Cardiac fibroblast (primary cell): ENCODE measurements at regions not wholly inside any gene's neighbourhood (a gene's known extent, or its start where the extent isn't known, plus 50 kb on each side); places are given as distances from the start of the nearest gene placed in this dataset.

Source experiments
- DNase-seq, 2 donors: peaks; one replicate each; pipeline versions ENCODE4 v3.0.0 to v3.0.0-alpha.2; 2010; ENCODE audit warnings: low read depth in 2 of 2
- H3K4me3 ChIP-seq, 2 donors: replicated peaks in 1 of 2; 1 replicate in 1 of 2; 2 replicates in 1 of 2; pipeline ENCODE4 v1.5.1; 2011; ENCODE audit warnings: low read depth in 2 of 2, low read length in 2 of 2, mild to moderate bottlenecking in 2 of 2, moderate library complexity in 1 of 2
- CTCF ChIP-seq: IDR thresholded peaks from one replicate; pipeline ENCODE4 v1.5.1; 2011; ENCODE audit warnings: low read depth, mild to moderate bottlenecking, low read length, inconsistent platforms

- TF ChIP-seq CTCF = peak; percentile 56
- DNase-seq = peak; percentile 26 to 28
- no peak overlapping the region for H3K4me3 ChIP-seq
Measured at GRCh38 chr1:231091831-231092301, 51.8 kb upstream of the FAM89A start.

- DNase-seq = no peak
- TF ChIP-seq CTCF = no peak
- H3K4me3 ChIP-seq = no peak overlapping the region
Measured at GRCh38 chr1:231091415-231091814, 51.4 kb upstream of the FAM89A start.
